GM12865 (cell line): ENCODE measurements at regions not wholly inside any gene's neighbourhood (a gene's known extent, or its start where the extent isn't known, plus 50 kb on each side); places are given as distances from the start of the nearest gene placed in this dataset.

Experiments used
- DNase-seq: peaks from one replicate; pipeline ENCODE4 v3.0.0; 2010; ENCODE audit warnings: low read depth
- H3K4me3 ChIP-seq: 2 replicates; pipeline ENCODE4 v1.5.1; 2011; ENCODE audit warnings: mild to moderate bottlenecking, low read depth, low read length, control low read depth
- CTCF ChIP-seq: IDR thresholded peaks from 2 replicates; pipeline ENCODE4 v1.5.1; 2011; ENCODE audit warnings: low read length, control low read depth, low read depth, inconsistent platforms; ENCODE audit not compliant: insufficient read depth; ENCODE audit errors: missing control alignments

GRCh38 chr2:52659546-52659945, 1108.1 kb upstream of the CHAC2 start:
- DNase-seq, result no peak
- TF ChIP-seq CTCF, result no peak

GRCh38 chr2:52658598-52658997, 1109.0 kb upstream of the CHAC2 start:
- TF ChIP-seq CTCF, result no peak
- DNase-seq, result no peak
- H3K4me3 ChIP-seq, result no peak overlapping the region

More at GRCh38 chr2:52659546-52659945, 1108.1 kb upstream of the CHAC2 start:
- H3K4me3 ChIP-seq, result no peak overlapping the region

GRCh38 chr2:52639692-52640091, 1127.9 kb upstream of the CHAC2 start:
- TF ChIP-seq CTCF, result no peak
- no peak for DNase-seq
- H3K4me3 ChIP-seq, result no peak overlapping the region

GRCh38 chr2:52632543-52632942, 1135.1 kb upstream of the CHAC2 start:
- no peak for TF ChIP-seq CTCF
- H3K4me3 ChIP-seq, result no peak overlapping the region
- no peak for DNase-seq

- no peak overlapping the region for H3K4me3 ChIP-seq
- DNase-seq, result no peak
- TF ChIP-seq CTCF, result no peak
Observed at GRCh38 chr2:52629944-52630343, 1137.7 kb upstream of the CHAC2 start.

GRCh38 chr2:52629531-52629930, 1138.1 kb upstream of the CHAC2 start:
- DNase-seq, result no peak
- no peak overlapping the region for H3K4me3 ChIP-seq
- no peak for TF ChIP-seq CTCF

- H3K4me3 ChIP-seq, result no peak overlapping the region
- no peak for DNase-seq
- no peak for TF ChIP-seq CTCF
Observed at GRCh38 chr2:52622266-52622665, 1145.3 kb upstream of the CHAC2 start.
